A673 (cell line): ENCODE measurements at regions not wholly inside any gene's neighbourhood (a gene's known extent, or its start where the extent isn't known, plus 50 kb on each side); places are given as distances from the start of the nearest gene placed in this dataset.

Experiments
- CTCF ChIP-seq: fragments of 300-800, 200-600 bp; sonication (generic); conservative IDR thresholded peaks from 2 replicates; pipeline ENCODE4 v1.5.1; 2017; ENCODE audit warnings: low read depth, mild to moderate bottlenecking, antibody characterized with exemption, low read length, moderate library complexity, mixed read lengths
- EZH2 ChIP-seq: fragments of 200-600 bp; sonication (generic); IDR thresholded peaks from 2 replicates; pipeline ENCODE4 v1.6.1; 2017; ENCODE audit warnings: borderline replicate concordance, low read depth, mild to moderate bottlenecking, mixed read lengths, antibody characterized with exemption, low read length; ENCODE audit not compliant: poor library complexity, severe bottlenecking

- TF ChIP-seq EZH2 (no peak), CTCF (no peak)
Measured at GRCh38 chr5:89441965-89442364, 559.0 kb upstream of the MEF2C start.
